ENCODE measurements at regions not wholly inside any gene's neighbourhood (a gene's known extent, or its start where the extent isn't known, plus 50 kb on each side); places are given as distances from the start of the nearest gene placed in this dataset.

DNA sequence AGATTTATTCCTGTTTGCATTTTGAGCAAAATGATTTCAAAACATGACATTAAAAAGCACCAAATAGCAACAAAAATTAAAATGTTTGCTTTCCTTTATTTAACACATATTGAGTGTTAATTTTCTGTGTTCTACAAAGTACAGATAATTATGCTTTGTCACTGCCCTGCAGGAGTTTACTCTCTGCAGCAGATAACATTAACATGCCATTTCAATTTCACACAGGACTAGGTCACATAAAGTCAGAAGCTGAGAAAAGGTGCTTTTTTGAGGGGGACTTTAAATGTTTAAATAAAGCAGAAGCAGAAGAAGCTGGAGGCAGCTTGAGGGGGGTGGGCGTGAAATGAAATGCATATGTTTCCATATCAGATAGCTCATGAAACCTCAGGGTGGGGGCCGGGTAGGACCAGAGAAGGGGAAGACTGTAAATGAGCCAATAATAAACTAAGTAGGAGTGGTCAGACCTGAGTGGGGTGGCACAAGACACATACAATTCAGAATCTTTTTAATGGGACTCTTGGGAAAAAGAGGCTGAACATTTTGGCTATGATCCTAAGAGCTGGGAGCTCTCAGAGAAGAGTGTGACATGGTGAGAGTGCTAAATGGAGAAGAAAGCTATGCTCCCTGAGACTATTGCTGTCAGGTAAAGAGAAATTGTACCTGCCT lies 387.5 kb downstream of the FAM170A start:
- no peak for DNase-seq

DNA sequence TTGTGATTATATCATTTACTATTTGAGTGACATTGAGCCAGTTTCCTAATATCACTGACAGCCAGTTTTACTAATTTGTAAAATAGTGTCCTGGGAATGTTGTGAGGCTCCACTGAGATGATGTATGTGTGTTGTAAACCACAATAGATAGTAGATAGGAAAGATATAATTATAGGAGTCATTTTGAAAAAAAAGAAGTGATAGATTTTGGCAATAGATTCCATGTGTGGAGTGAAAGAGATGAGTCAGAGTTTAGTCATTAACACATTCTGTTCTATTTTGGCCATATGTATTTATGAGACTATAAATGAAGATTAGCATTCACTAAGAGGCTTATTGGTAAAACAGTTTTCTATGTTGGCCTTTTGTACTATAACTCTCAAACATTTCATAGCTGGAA lies 388.2 kb downstream of the FAM170A start:
- no peak for DNase-seq

DNA sequence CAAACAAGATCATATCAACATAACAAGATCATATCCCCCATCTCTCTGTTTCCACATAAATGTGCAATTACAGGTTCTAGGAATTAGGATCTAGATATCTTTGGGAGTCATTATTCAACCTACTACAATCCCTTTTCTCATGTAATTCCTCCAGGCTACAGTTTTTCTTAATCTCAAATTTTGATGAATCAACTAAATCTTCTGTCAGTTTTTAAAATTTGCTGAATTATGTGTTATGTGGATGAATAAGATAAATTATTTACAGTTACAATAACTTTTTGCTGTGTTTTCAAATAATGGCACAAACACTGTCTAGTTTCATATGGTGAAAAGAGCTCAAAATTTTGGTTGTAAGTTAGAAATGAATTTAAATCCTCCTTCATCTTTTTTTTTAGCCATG lies 405.8 kb downstream of the FAM170A start:
- DNase-seq: no peak

DNA sequence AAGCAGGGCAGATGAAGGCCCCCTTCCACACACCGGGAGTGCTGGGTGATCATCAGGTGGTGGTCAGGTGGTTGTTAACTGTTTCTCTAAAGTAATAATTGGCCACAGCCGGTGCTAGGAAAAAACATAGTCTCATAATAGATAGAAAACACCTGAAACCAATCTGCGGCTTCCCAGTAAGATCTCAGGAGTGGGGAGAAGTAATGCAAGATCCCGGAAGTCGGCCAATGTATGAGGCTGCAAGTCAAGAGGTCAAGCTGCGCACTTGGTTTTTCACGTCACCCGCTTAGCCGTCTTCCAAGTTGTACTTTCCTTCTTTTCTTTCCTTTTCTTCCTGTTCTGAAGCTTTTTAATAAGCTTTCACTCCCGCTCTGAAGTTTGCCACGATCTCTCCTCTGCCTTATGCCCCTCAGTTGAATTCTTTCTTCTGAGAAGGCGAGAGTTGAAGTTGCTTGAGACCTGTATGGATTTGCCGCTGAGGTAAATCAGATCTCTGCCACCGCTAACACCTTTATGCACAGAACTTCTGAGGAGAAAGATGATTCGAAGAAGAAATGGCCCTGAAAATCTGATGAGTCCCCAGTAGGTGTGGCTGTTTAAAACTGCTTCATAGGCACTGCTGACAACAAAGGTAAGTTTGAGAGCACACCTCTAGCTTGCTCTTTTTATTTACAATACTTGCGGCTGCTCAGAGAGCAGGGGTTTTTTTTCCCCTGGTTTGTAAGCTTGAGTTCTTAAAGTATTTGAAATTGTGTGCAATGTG lies 406.6 kb downstream of the FAM170A start:
- no peak for DNase-seq

DNA sequence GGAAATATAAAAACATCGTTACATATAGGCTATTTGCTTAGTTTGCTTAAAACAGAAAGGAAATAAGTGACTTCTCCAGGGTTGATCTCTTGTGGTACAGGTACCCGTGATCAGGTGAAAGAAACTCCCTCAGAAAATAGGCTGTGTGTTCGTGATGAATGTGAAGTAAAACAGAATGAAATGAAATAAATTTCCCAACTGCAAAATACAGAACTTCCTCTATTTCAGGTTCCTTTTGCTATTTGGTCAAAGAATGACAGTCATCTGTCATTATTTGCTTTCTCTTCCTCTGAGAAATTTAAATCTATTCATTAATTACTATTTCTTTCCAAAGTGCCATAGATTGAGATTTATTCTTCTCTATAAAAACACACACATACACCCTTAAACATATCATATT lies 408.1 kb downstream of the FAM170A start:
- DNase-seq: peak; percentile 4

DNA sequence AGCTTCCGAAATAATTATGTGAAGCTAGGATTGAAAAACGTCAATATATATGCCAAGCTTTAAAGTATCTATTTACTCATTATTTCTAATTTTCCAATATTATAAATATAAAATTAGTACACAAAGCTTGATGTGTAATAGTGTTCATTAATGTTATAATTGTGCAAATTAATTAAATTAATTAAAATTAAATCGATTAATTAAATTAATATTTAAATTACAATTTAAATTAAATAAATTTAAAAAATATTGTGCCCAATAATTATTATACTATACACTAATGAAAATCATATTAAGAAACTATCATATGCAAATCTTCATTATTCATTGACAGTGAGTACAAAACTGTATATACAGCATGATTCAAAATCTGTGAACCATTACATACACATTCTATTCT lies 409.8 kb downstream of the FAM170A start:
- no peak for DNase-seq

DNA sequence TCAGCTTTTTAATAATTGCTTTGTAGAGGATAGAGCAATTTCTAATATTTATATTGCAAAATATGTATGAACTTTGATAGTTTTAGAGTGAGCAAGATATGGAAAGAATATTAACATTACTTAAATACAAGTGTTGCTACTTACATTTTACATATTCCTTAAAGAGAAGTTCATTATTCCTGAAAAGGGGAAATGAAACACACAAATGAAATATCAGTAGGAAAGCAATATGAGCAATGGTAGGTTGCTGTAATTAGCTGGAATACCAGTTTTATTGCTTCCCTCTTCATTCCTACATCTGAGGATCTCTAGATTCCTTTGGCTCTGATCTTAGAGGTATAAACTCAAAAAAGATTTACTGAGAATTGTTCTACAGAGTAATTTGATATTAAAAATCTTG lies 414.1 kb downstream of the FAM170A start:
- DNase-seq: no peak

DNA sequence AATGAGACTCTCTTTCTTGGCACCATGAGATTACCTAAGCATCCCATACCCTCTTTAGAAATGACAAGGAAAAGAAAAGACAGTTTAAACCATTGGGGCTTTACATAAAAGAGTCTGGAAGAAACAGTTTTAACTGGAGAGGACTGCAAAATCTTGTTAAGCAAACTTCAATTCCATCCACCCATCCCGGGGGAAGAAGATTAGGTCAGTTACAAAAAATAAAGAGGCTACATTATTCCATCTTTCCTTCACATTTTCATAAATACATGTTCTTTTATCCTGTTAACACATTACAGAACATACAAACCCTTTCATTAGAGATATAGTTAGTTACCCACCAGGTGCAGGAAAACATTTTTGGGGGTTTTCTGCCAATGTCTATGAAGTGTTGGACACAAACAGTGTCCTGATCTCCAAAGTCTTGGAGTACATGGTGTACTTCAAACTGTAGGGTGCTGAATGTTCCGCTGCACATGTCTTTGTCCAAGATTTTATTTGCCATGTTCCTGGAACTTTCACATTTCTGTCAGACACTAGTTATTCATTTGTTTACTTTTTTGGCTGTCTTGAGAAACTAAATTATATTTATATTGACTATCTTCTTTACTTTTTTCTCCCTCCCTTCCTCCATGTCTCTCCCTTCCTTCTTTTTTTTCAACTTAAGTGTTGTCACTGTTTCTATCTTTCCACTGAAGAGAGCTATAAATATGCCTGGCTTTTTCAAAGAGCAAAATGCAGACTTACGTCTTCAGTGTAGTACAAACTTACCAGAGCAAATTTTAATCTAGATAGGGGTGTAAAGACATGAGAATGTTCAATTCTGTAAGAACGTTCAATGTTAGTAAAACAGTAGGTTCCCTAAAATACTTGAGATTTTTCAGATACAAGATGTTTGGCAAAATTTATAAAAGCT lies 410.9 kb upstream of the PRR16 start:
- no peak for DNase-seq

DNA sequence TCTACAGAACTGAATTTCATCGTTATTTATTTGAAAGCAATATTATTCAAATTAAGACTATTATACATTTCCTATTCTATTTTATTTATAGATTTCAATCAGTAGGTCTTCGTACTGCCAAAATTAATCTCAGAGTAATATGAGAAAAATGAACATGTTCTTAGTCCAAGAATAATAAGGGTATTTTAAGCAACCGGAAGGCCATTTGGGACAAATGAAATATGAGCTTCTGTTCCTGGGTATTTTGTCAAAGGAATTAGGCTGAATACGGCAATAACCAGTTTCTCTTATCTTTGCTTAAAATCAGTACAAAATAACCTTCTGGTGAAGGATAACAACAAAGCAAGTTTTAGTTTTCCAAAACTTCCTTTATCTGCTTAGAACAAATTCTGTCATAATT lies 410.3 kb upstream of the PRR16 start:
- no peak for DNase-seq

DNA sequence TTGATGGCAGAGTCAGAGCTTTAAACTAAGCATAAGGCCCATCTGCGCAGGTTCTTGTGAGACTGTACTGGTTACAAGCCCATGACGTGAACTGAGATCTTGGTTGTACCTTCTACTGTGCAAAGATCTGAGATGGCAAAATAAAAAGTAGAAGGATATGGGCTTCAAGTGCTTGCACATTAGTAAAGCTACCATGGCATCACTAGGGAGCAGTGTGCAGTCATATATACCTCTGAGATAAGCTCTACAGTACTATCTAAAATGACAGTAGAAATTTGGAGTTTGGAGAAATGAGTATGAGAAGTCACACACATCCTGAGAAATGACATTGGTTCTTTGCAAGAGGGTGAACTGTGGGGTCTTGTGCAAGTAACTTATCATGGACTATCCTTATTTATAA lies 408.2 kb upstream of the PRR16 start:
- peak; percentile 53 for DNase-seq

DNA sequence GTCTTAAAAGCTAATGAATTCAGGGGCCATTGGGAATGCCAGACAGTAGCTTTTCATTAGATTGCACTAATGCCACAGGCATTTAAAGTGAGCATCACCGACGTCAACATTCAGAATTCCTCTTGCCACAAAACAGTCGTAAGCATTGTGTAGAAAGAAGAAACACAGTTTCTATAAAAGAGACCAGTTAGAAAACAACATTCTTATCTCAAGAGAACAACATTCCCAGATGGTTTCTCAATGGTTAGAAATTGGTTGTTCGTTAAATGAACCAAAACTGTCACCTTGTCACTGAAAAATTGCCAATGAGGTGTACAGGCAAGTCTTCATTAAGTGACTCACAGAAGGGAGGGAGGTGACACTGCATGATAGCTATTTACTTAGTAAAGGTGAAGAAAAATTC lies 401.6 kb upstream of the PRR16 start:
- DNase-seq: no peak

DNA sequence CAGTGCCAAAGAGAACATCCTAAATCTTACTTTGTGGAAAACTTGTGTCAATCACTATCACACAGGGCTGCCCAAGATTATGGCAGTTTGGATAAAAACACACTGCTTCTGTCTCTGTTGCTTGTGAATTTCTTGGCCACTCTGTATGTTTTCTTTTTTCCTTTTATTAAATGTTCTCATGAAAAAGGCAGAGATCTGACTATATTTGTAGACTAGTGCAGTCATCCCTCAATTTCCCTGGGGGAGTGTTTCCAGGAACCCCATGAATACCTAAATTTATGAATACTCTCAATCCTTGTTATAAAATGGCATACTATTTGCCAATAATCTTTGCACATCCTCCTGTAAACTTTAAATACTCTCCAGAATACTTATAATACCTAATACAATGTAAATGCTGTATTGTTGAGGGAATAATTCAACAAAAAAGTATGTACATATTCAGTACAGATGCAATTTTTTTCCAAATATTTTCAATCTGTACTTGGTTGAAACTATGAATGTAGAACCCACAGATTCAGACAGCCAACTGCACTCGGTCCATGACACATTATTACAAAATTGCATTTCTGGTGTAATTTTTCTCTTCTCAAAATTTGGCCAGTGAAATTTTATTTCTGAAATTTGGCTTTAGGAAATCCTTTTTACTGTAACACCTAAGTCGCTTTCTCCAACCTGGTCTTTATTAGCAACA lies 391.9 kb upstream of the PRR16 start:
- no peak for DNase-seq

DNA sequence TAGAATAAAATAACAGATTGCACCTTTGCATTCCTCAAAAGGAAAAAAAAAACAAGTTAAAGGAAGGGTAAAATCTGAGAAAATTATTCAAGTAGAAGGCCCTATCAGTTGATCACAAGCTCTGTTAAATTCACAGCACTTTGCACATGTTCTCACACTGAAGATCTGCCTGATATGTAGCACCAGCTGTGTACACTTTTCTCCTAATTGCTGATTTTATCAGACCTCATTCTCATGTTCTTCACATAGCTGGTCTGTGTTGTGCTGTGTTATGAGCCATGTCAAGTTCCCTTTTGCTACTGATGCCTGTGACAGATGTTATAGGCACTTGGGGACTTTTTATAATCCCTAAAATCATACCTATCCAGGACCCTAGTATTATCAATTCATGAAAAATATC lies 390.4 kb upstream of the PRR16 start:
- no peak for DNase-seq

DNA sequence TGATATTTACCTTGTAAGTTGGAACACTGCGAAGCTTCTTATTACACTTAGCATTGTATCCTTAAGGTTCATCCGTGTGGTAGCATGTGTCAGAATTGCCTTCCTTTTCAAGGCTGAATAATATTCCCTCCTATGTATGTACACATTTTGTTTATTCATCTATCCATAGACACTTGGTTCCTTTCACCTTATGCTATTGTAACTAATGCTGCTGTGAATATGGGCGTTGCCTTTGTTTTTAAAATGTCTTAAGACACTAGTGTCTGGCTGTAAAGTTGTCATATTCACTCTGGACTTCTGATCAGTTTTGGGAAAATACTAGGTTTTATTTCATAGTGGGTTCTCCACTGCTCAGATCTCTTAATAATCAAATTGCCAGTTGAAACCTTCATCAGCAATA lies 383.3 kb upstream of the PRR16 start:
- no peak for DNase-seq

DNA sequence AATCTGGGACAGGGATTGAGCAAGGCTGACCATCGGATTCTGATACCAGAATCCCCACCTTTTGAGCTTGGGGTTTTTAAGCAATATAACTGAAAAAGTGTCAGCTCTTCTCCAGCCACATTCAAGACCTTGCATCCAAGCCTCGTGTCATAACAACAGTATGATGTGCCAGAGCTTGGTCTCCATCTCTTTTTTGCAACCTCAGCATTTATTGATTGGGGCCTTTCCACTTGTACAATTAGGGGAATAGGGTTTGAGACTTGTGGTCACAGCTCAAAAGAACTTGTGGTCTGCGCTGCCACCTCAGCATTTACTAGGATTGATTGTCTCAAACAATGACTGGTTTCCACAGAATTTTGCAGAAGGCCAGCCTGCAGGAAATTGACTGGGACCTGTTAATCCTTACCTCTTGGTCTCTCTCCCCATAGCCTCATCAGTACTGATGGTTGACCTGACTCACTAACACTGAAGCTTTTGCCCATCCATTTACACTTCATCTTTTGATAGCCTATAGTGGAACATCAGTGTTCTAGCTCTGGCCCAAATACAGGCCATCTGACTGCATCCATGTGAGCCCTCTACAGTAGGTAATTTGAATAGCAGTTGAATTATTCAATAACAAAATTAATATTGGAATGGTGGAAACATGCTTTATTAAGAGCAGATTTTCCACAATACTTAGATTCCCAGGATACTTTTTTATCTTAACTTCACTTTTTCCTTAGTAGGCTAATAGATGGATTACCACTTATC lies 381.6 kb upstream of the PRR16 start:
- DNase-seq: no peak

DNA sequence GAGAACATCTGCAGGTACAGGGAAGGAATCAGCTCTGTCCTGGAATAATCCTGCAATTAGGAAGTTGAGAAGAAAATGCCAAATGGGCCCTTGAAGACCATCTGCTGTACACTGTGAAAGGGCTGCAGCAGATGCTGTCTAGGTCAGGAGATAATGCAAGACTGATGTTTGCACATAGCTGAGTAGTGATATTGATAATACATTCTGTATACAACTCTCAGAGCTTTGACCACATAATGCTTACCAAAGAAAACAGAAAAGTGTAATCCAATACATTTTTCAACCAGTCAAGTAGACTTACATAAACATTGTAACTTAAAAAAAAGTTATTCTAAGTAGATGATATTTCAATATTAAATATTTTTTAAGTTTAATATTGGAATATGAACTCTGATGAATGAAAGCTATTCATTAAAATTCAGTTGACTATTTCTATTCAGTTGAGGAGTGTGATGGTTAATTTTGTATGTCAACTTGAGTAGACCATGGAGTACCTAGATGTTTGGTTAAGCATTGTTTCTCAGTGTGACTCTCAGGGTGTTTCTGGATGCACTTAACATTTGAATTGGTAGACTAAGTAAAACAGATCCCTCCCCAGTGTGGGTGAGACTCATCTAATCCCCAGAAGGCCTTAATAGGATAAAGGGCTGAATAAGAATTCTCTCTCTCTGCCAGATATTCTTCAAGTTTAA lies 380.1 kb upstream of the PRR16 start:
- DNase-seq: no peak

DNA sequence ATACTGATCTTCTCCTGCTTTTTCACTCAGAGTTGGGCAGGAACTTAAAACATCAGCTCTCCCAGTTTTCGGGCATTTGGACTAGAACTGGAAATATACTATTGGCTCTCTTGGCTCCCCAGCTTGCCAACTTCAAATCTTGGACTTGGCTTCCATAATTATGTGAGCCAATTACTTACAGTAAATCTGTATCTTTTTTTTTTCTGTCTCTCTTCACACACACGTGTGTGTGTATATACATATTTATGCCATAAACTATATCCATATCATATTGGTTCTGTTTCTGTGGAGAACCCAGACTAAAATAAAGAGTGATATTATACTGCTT lies 379.6 kb upstream of the PRR16 start:
- no peak for DNase-seq

DNA sequence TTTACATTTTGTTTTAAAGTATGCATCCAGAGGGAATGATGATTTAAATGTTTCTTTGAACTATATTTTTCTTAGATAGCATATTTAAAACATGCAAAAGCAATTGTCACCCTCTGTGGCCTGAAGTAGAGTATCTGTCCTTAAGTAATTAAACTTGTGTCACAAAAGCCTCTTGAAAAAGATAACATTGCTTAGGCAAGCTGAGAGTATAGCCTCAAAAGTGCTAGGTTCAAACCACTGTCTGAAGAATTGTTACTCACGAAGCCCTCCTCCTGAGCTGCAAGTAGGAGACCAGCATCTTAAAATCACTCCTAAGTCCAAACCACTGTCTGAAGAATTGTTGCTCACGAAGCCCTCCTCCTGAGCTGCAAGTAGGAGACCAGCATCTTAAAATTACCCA lies 378.0 kb upstream of the PRR16 start:
- DNase-seq: no peak

DNA sequence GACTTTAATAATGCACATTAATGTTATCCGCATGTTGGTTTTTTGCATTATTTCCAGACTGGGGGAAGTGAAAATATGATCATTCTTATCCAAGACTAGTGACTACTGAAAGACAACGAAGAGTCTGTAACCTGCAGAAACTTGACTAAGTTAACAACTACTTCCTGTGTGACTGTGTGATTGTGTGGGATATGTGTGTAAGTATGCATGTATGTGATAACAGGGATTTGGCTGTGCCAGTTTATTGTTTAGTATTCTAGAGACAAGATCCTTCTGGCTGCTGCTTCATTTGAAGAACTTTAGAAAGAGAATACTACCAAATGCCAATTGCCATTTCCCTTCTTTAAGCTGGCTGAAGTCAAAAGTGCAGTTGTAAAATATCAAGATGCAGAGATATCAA lies 375.7 kb upstream of the PRR16 start:
- peak; percentile 33 for DNase-seq

DNA sequence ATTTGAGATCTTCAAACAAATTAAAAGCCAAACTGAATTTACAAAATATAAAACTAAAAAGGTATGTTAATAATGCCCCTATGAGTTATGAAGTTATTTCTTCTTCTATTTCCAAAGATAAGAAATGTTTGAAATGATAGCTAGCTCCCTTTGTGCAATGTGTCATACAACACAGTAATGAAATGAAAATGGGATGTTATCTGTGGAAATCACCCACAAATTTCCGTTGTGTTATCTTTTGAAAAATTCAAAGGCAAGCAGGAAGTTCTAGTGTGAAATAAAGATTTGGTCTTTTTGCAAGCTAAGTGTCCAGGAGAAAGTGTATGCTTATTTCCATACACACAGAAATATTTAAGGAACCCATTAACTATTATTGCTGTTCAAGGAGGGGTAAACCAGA lies 375.3 kb upstream of the PRR16 start:
- peak; percentile 59 for DNase-seq

DNA sequence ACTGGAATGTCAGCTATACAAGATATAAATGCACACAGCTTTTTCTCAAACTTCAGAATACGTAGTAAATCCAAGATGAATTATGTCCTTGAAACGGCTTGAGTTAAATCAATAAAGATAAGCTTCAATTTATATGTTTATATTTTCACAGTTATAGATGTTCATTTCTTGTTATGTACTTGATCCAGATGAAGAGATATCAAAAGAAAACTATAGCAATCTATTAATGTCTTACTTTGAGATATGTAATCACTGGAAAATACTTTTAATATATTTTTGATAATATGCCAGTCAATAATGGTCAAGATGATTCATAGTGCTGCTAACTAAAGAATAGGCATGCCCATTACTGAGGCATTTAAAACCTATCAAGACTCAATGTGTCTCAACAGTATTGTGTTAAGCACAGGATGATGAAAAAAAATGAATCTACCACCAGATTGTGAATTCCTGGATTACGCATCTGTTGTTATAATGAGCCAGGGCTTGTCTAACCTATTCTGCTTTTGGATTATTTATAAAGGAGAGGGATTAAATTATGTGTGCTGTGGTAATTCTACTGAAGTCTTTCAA lies 372.6 kb upstream of the PRR16 start:
- DNase-seq: no peak

DNA sequence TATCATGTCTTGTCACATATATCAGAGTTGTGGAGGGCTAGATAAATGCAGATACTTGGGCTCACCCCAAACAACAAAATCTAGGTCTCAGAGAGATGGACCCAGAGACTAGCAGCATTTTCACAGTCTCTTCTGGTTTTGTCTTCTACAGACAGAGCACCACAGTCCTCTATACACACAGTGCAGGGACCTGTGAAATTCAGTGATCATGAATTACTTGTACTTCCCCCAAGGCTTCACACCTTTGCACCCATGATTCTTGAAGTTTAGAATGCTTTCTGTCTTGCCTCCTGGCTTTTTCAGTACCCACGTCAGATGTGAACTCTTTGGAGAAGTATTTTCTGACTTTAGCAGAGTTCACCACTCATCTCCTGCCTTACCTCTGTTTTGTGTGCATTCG lies 371.5 kb upstream of the PRR16 start:
- no peak for DNase-seq
